SK-N-SH (cell line): ENCODE measurements at regions not wholly inside any gene's neighbourhood (a gene's known extent, or its start where the extent isn't known, plus 50 kb on each side); places are given as distances from the start of the nearest gene placed in this dataset.

Experiments
- CTCF ChIA-PET: fragments of 300-600, 350-600 bp; formaldehyde crosslinking; extraction: SDS; loops from one replicate; lab custom pipeline; 2021; lab: Yijun Ruan, JAX
- POLR2A ChIA-PET: fragments of 350-600 bp; sonication (Branson Sonifier 250); formaldehyde crosslinking; extraction: SDS; loops from one replicate; lab custom pipeline; 2020; ENCODE audit warnings: antibody characterized with exemption, inconsistent platforms; lab: Yijun Ruan, JAX
- DNase-seq: peaks from one replicate; pipeline ENCODE4 v3.0.0; 2012
- H2AFZ ChIP-seq: fragments of 200-600 bp; sonication (generic); 2 replicates; pipeline ENCODE4 v1.8.1; 2016; ENCODE audit warnings: antibody characterized with exemption, mild to moderate bottlenecking, low read depth
- H3F3A ChIP-seq: fragments of 200-600 bp; sonication (generic); replicated peaks from 2 replicates; pipeline ENCODE3; 2016; ENCODE audit warnings: antibody characterized with exemption, mild to moderate bottlenecking; ENCODE audit not compliant: insufficient read depth
- H3K27ac ChIP-seq, 2 experiments: fragments of 200-500 bp in 1 of 2; fragments of 200-600 bp in 1 of 2; sonication (Bioruptor generic) in 1 of 2; sonication (generic), shearing (Covaris generic) in 1 of 2; 2 replicates each; pipeline versions ENCODE4 v1.5.1 to v1.6.1; 2014 to 2016; ENCODE audit warnings: low read depth in 2 of 2, inconsistent platforms in 1 of 2, low read length in 1 of 2, mild to moderate bottlenecking in 1 of 2, mixed read lengths in 1 of 2
- H3K27me3 ChIP-seq: fragments of 200-600 bp; sonication (generic), shearing (Covaris generic); 2 replicates; pipeline ENCODE4 v1.6.1; 2016; ENCODE audit warnings: mixed run types; ENCODE audit not compliant: insufficient read depth
- H3K36me3 ChIP-seq, 2 experiments: fragments of 200-500 bp in 1 of 2; fragments of 200-600 bp in 1 of 2; sonication (Bioruptor generic) in 1 of 2; sonication (generic) in 1 of 2; replicated peaks in 1 of 2; 2 replicates each; pipeline versions ENCODE3 to v1.5.1; 2014 to 2016; ENCODE audit warnings: low read length in 1 of 2, mild to moderate bottlenecking in 1 of 2; ENCODE audit not compliant: insufficient read depth in 2 of 2, control insufficient read depth in 1 of 2
- H3K4me1 ChIP-seq, 2 experiments: fragments of 200-500 bp in 1 of 2; fragments of 200-600 bp in 1 of 2; sonication (Bioruptor generic) in 1 of 2; sonication (generic), shearing (Covaris generic) in 1 of 2; 2 replicates each; pipeline versions ENCODE4 v1.5.1 to v1.6.1; 2014 to 2016; ENCODE audit warnings: low read depth in 1 of 2, low read length in 1 of 2, mixed run types in 1 of 2; ENCODE audit not compliant: insufficient read depth in 2 of 2, control insufficient read depth in 1 of 2
- H3K4me2 ChIP-seq: fragments of 200-600 bp; sonication (generic), shearing (Covaris generic); 2 replicates; pipeline ENCODE4 v1.6.1; 2017; ENCODE audit warnings: mixed run types
- H3K4me3 ChIP-seq, 2 experiments: fragments of 200-500 bp in 1 of 2; fragments of 200-600 bp in 1 of 2; sonication (Bioruptor generic) in 1 of 2; sonication (generic), shearing (Covaris generic) in 1 of 2; 2 replicates each; pipeline versions ENCODE4 v1.5.1 to v1.8.1; 2014 to 2016; ENCODE audit warnings: low read depth in 2 of 2, inconsistent platforms in 1 of 2, low read length in 1 of 2, mild to moderate bottlenecking in 1 of 2, mixed read lengths in 1 of 2, moderate library complexity in 1 of 2
- H3K79me2 ChIP-seq: fragments of 200-600 bp; sonication (generic); 2 replicates; pipeline ENCODE4 v1.8.1; 2017; ENCODE audit warnings: mild to moderate bottlenecking; ENCODE audit not compliant: insufficient read depth
- H3K9ac ChIP-seq: fragments of 200-600 bp; sonication (generic); 2 replicates; pipeline ENCODE4 v1.6.1; 2017; ENCODE audit warnings: mixed run types
- H3K9me2 ChIP-seq: fragments of 200-600 bp; sonication (generic); 2 replicates; pipeline ENCODE4 v1.6.1; 2017; ENCODE audit warnings: mixed run types
- H3K9me3 ChIP-seq: fragments of 200-600 bp; sonication (generic); 2 replicates; pipeline ENCODE4 v1.6.1; 2017; ENCODE audit warnings: mixed run types, mild to moderate bottlenecking, moderate library complexity
- H4K20me1 ChIP-seq: fragments of 200-600 bp; sonication (generic); 2 replicates; pipeline ENCODE4 v1.6.1; 2017; ENCODE audit warnings: mild to moderate bottlenecking, mixed run types; ENCODE audit not compliant: insufficient read depth
- CHD2 ChIP-seq: fragments of 150-350 bp; IDR thresholded peaks from 2 replicates; pipeline ENCODE4 v1.6.1; 2018; ENCODE audit warnings: low read length; ENCODE audit not compliant: partially characterized antibody
- EP300 ChIP-seq, 2 experiments: IDR thresholded peaks; 2 replicates each; pipeline versions ENCODE4 v1.4.0 to v1.6.1; 2012; ENCODE audit warnings: borderline replicate concordance in 1 of 2, low read depth in 1 of 2, low read length in 1 of 2
- FOSL2 ChIP-seq: IDR thresholded peaks from 2 replicates; pipeline ENCODE4 v1.4.0; 2012; ENCODE audit warnings: low read depth, mild to moderate bottlenecking, moderate library complexity, borderline replicate concordance
- GABPA ChIP-seq: IDR thresholded peaks from 2 replicates; pipeline ENCODE4 v1.4.0; 2012; ENCODE audit warnings: low read depth, mild to moderate bottlenecking
- GATA2 ChIP-seq: sonication (generic); formaldehyde crosslinking; IDR thresholded peaks from 2 replicates; pipeline ENCODE4 v1.5.0; 2020; ENCODE audit warnings: mild to moderate bottlenecking, missing genetic modification reagents
- IRF3 ChIP-seq: fragments of 150-350 bp; IDR thresholded peaks from 2 replicates; pipeline ENCODE4 v1.6.1; 2016; ENCODE audit warnings: mild to moderate bottlenecking, low read depth, low read length
- MXI1 ChIP-seq: IDR thresholded peaks from 2 replicates; pipeline ENCODE4 v1.6.1; 2012; ENCODE audit warnings: mild to moderate bottlenecking, low read depth, low read length, improper control_type of control experiment
- NRF1 ChIP-seq: IDR thresholded peaks from 2 replicates; pipeline ENCODE4 v1.6.1; 2012; ENCODE audit warnings: low read depth, mild to moderate bottlenecking, low read length
- RAD21 ChIP-seq: IDR thresholded peaks from 2 replicates; pipeline ENCODE4 v1.6.1; 2012; ENCODE audit warnings: mild to moderate bottlenecking, low read length
- RCOR1 ChIP-seq: fragments of 150-350 bp; IDR thresholded peaks from 2 replicates; pipeline ENCODE4 v1.6.1; 2017; ENCODE audit warnings: antibody characterized with exemption, low read length
- RFX5 ChIP-seq: IDR thresholded peaks from 2 replicates; pipeline ENCODE4 v1.6.1; 2012; ENCODE audit warnings: mild to moderate bottlenecking, improper control_type of control experiment, low read length
- TCF12 ChIP-seq: IDR thresholded peaks from 2 replicates; pipeline ENCODE4 v1.4.0; 2012
- TEAD4 ChIP-seq: IDR thresholded peaks from 2 replicates; pipeline ENCODE4 v1.4.0; 2012; ENCODE audit warnings: mild to moderate bottlenecking, borderline replicate concordance; ENCODE audit not compliant: insufficient read depth
- USF1 ChIP-seq: IDR thresholded peaks from 2 replicates; pipeline ENCODE4 v1.4.0; 2012; ENCODE audit warnings: low read depth, borderline replicate concordance
- YY1 ChIP-seq: IDR thresholded peaks from 2 replicates; pipeline ENCODE4 v1.4.0; 2012; ENCODE audit warnings: low read depth, mild to moderate bottlenecking
- WGBS: methylation state at CpG from one replicate; pipeline ENCODE4 v1.1.6; 2017; ENCODE audit warnings: low lambda C conversion rate; 5-methylcytosine and 5-hydroxymethylcytosine counted together

- no peak for TF ChIP-seq MXI1
- no peak for TF ChIP-seq RCOR1
- TF ChIP-seq USF1 = no peak
- no peak for TF ChIP-seq GABPA
- no peak for TF ChIP-seq FOSL2
These were observed 444.1 kb downstream of the IPO8 start (continued) for GRCh38 chr12:30251546-30251945.

DNA sequence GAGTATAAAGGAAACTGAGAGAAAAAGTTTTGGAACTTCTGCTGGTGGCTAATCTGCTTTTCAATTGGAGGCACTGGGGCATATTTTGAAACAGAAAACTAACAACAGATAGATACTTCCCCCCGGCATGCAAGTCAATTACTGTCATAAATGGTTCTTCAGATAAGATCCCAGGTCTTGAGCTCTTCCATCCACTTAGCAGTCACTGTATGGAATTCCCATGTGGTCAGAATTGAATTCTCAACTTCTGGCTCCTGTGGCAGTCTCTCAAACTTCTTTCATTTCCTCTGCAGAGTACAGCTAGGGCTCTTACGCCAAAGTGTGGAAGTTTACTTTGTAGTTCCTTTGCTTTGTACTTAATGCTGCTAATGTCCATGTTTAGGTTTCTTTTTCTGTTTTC lies 452.2 kb downstream of the IPO8 start:
- H3K36me3 ChIP-seq = no peaks in the 10 kb centered on the region
- no peaks in the 10 kb centered on the region for H3K79me2 ChIP-seq
- H3K9me3 ChIP-seq = no peaks in the 10 kb centered on the region
- WGBS = 41% methylated on average over 2 of the region's 2 CpGs
- H3K9ac ChIP-seq = no peak overlapping the region
- no peak overlapping the region for H3K4me2 ChIP-seq
- POLR2A ChIA-PET = no interaction called here
- no peak overlapping the region for H3K27ac ChIP-seq
- H3K4me3 ChIP-seq = no peak overlapping the region
- H2AFZ ChIP-seq = no peak overlapping the region
- peak; percentile 11 for DNase-seq
- no peaks in the 10 kb centered on the region for H3K27me3 ChIP-seq
- no peaks in the 10 kb centered on the region for H3K4me1 ChIP-seq
- TF ChIP-seq EP300 (IDR thresholded peaks at IDR 0.05; ENCODE audit: borderline replicate concordance in 1 of 2, low read depth in 1 of 2, low read length in 1 of 2) (no peak), GATA2 (no peak), RAD21 (no peak), RFX5 (no peak), CHD2 (no peak), IRF3 (no peak), RCOR1 (0 out of 2 replicates have a peak, but pooled peaks have one; percentile 28), YY1 (no peak), TEAD4 (no peak)
- CTCF ChIA-PET = no interaction called here
- H3F3A ChIP-seq = no peaks in the 10 kb centered on the region
- H3K9me2 ChIP-seq = 0 out of 2 replicates have a peak, but pooled peaks cover 2% of the 10 kb centered on the region
- no peaks in the 10 kb centered on the region for H4K20me1 ChIP-seq

- CTCF ChIA-PET = no interaction called here
- WGBS = 29% methylated on average over 4 of the region's 4 CpGs
- no peak overlapping the region for H3K9ac ChIP-seq
- H3K9me2 ChIP-seq = no peaks in the 10 kb centered on the region
- TF ChIP-seq USF1 = no peak
- no peak for TF ChIP-seq TCF12
- TF ChIP-seq NRF1 = no peak
- TF ChIP-seq CHD2 = no peak
- TF ChIP-seq, all 33 proteins: peak for 0
- Histone ChIP-seq H3K27ac (no peak overlapping the region), H4K20me1 (no peaks in the 10 kb centered on the region), H3K4me2 (no peak overlapping the region), H3K4me1 (no peaks in the 10 kb centered on the region), H3F3A (no peaks in the 10 kb centered on the region), H2AFZ (no peak overlapping the region), H3K27me3 (no peaks in the 10 kb centered on the region), H3K79me2 (no peaks in the 10 kb centered on the region), H3K4me3 (no peak overlapping the region), H3K36me3 (no peaks in the 10 kb centered on the region), H3K9me3 (no peaks in the 10 kb centered on the region)
- no peak for DNase-seq
- POLR2A ChIA-PET = no interaction called here
These were observed 435.3 kb upstream of the TMTC1 start for GRCh38 chr12:30219047-30219446.
